HepG2 (cell line): ENCODE measurements at regions not wholly inside any gene's neighbourhood (a gene's known extent, or its start where the extent isn't known, plus 50 kb on each side); places are given as distances from the start of the nearest gene placed in this dataset.

ENCODE experiments used
- ATAC-seq: fragments of 200-7000 bp; cut with Tn5 transposase; 3 replicates; pipeline ENCODE4 v1.9.1; 2020; ENCODE audit warnings: mild to moderate bottlenecking, moderate library complexity
- BruUV-seq: library from RNA; stranded (reverse); fragments of 400-500 nt; replicated peaks from 2 replicates; lab custom pipeline; 2021; lab: Mats Ljungman, UMichigan
- CTCF ChIA-PET: fragments of 300-600 bp; formaldehyde crosslinking; extraction: SDS; loops from one replicate; lab custom pipeline; 2021; ENCODE audit warnings: low total read pairs, inconsistent platforms, low intra/inter-chr PET ratio; lab: Yijun Ruan, JAX
- POLR2A ChIA-PET: fragments of 350-600 bp; sonication (Branson Sonifier 250); formaldehyde crosslinking; loops from one replicate; lab custom pipeline; 2020; ENCODE audit warnings: antibody characterized with exemption, inconsistent platforms; lab: Yijun Ruan, JAX
- DNase-seq: peaks from one replicate; pipeline ENCODE4 v3.0.0-alpha.2; 2015; ENCODE audit warnings: low spot score
- FAIRE-seq: peaks from 3 replicates; lab custom pipeline; 2011; peaks lifted over from hg19 to GRCh38; lab: Jason Lieb, UNC
- H2AFZ ChIP-seq: one replicate; pipeline ENCODE4 v1.6.1; 2011; ENCODE audit warnings: low read length, inconsistent platforms
- H3K27ac ChIP-seq: fragments of 300-600 bp; 3 replicates; pipeline ENCODE4 v1.8.0; 2011; ENCODE audit warnings: mixed run types, mild to moderate bottlenecking, mixed read lengths, low read length, inconsistent platforms; ENCODE audit not compliant: insufficient read depth; ENCODE audit errors: extremely low read length
- H3K27me3 ChIP-seq, 2 experiments: fragments of 200-600 bp in 1 of 2; 2 replicates in 1 of 2; 3 replicates in 1 of 2; pipeline versions ENCODE4 v1.6.0 to v1.8.0; 2011; ENCODE audit warnings: low read length in 2 of 2, mild to moderate bottlenecking in 2 of 2, moderate library complexity in 2 of 2, inconsistent platforms in 1 of 2; ENCODE audit not compliant: insufficient read depth in 2 of 2, control insufficient read depth in 1 of 2
- H3K36me3 ChIP-seq, 2 experiments: fragments of 200-600 bp in 1 of 2; replicated peaks in 1 of 2; 2 replicates in 1 of 2; 3 replicates in 1 of 2; pipeline versions ENCODE4 v1.5.1 to v1.8.0; 2011; ENCODE audit warnings: low read length in 2 of 2, inconsistent platforms in 1 of 2; ENCODE audit not compliant: insufficient read depth in 2 of 2, control insufficient read depth in 1 of 2
- H3K4me1 ChIP-seq: 2 replicates; pipeline ENCODE4 v1.5.1; 2012; ENCODE audit warnings: low read length, inconsistent platforms; ENCODE audit not compliant: insufficient read depth
- H3K4me2 ChIP-seq: 2 replicates; pipeline ENCODE4 v1.6.0; 2011; ENCODE audit warnings: low read depth, low read length, inconsistent platforms
- H3K4me3 ChIP-seq, 3 experiments: fragments of 200-600 bp in 1 of 3; sonication (generic), shearing (Covaris generic) in 1 of 3; replicated peaks in 1 of 3; 2 replicates each; pipeline ENCODE4 v1.5.1; 2011 to 2016; ENCODE audit warnings: low read length in 3 of 3, inconsistent platforms in 2 of 3, low read depth in 2 of 3, mild to moderate bottlenecking in 2 of 3, control low read depth in 1 of 3, mixed read lengths in 1 of 3; ENCODE audit not compliant: insufficient read depth in 1 of 3
- H3K79me2 ChIP-seq: one replicate; pipeline ENCODE4 v1.6.1; 2011; ENCODE audit warnings: low read length, inconsistent platforms; ENCODE audit not compliant: insufficient read depth
- H3K9ac ChIP-seq: 2 replicates; pipeline ENCODE4 v1.6.0; 2011; ENCODE audit warnings: mild to moderate bottlenecking, low read depth, low read length, inconsistent platforms; ENCODE audit not compliant: insufficient read depth
- H3K9me3 ChIP-seq: 2 replicates; pipeline ENCODE4 v1.5.1; 2012; ENCODE audit warnings: mild to moderate bottlenecking, low read length
- H4K20me1 ChIP-seq: 2 replicates; pipeline ENCODE4 v1.6.0; 2011; ENCODE audit warnings: inconsistent platforms, mild to moderate bottlenecking, low read length, moderate library complexity; ENCODE audit not compliant: insufficient read depth
- NFKBIZ ChIP-seq: IDR thresholded peaks from 2 replicates; pipeline ENCODE4 v1.6.1; 2018; ENCODE audit warnings: missing genetic modification reagents, missing compliant biosample characterization
- ZNF143 ChIP-seq: sonication (generic); formaldehyde crosslinking; IDR thresholded peaks from 2 replicates; pipeline ENCODE4 v1.4.0; 2020; ENCODE audit warnings: missing genetic modification reagents
- ZSCAN31 ChIP-seq: sonication (generic); formaldehyde crosslinking; IDR thresholded peaks from 2 replicates; pipeline ENCODE4 v1.5.0; 2020; ENCODE audit warnings: low read depth, mild to moderate bottlenecking, missing genetic modification reagents
- WGBS: methylation state at CpG from one replicate; pipeline ENCODE4 v1.1.6; 2017; ENCODE audit warnings: low lambda C conversion rate; 5-methylcytosine and 5-hydroxymethylcytosine counted together
- in situ Hi-C: cut with HindIII; loops from 2 replicates; pipeline ENCODE4 v1.10.0; 2017; ENCODE audit warnings: low pct_unique_long_range_greater_than_20kb; ENCODE audit not compliant: extremely low pct_ligation_motif_present
- intact Hi-C: fragments of 100-400 bp; cut with micrococcal nuclease; formaldehyde crosslinking; loops from one replicate; pipeline ENCODE4 v1.10.0; 2022; ENCODE audit not compliant: unreplicated experiment
- TF ChIP-seq, protein P1 (sequence below): sonication (generic); formaldehyde crosslinking; IDR thresholded peaks from 2 replicates; pipeline ENCODE4 v1.8.0; 2022; ENCODE audit warnings: missing genetic modification reagents, mild to moderate bottlenecking, borderline replicate concordance
- TF ChIP-seq, protein P2 (sequence below): sonication (generic); formaldehyde crosslinking; IDR thresholded peaks from 2 replicates; pipeline ENCODE4 v1.4.0; 2020; ENCODE audit warnings: missing genetic modification reagents, low read depth, mild to moderate bottlenecking, borderline replicate concordance
- TF ChIP-seq, protein P3 (sequence below): IDR thresholded peaks from 2 replicates; pipeline ENCODE4 v1.6.1; 2012; ENCODE audit warnings: inconsistent platforms
- TF ChIP-seq, protein P4 (sequence below): IDR thresholded peaks from 2 replicates; pipeline ENCODE4 v1.6.1; 2016; ENCODE audit warnings: low read depth, missing genetic modification reagents, missing compliant biosample characterization

DNA sequence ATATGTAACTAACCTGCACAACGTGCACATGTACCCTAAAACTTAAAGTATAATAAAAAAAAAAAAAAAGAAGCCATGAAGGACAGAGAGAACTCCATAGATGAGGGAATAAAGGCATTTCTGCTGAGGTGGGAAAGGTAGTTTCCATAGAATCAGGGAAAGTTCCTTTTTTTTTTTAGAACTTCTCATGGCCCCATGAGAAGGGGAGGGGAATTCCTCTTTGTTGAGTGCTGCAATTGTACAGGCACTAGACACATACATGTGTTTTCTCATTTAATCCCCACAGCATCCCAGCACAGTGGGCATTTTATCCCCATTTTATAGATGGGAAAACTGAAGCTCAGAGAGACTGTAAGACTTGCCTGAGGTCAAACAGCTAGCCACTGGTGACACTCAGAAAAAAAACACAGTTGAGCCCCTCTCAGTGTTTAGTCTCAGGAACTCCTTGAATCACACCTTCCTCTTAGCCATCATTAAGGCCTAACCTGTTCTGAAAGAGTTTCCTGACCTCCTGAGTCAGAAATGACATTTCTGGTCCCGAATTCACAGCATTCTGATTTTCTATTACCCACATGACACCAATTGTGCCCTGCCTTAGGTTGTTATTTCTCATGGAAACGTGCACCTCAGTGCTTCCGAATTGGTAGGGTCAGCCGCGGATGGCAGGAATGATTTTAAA is 189.3 kb upstream of the G2E3 start:
- Histone ChIP-seq H3K9me3 (no peaks in the 10 kb centered on the region), H3K4me3 (no peak overlapping the region), H3K4me1 (no peaks in the 10 kb centered on the region), H3K9ac (no peak overlapping the region), H3K27ac (no peak overlapping the region), H2AFZ (no peak overlapping the region), H3K79me2 (no peaks in the 10 kb centered on the region), H3K4me2 (no peak overlapping the region)
- intact Hi-C loops (no loop called here), in situ Hi-C loops (loop anchor here (10.0 kb wide), 1 partner anchor 155 kb away; no protein-coding TSS in a partner anchor)
- ChIA-PET CTCF (no interaction called here), POLR2A (no interaction called here)
- FAIRE-seq: no peak
- no peak for ATAC-seq
- no peak for DNase-seq
- TF ChIP-seq NFKBIZ (CRISPR knock-in tag) (no peak), ZNF143 (CRISPR knock-in tag) (no peak), ZSCAN31 (no peak)
- TF ChIP-seq, protein P1, sequence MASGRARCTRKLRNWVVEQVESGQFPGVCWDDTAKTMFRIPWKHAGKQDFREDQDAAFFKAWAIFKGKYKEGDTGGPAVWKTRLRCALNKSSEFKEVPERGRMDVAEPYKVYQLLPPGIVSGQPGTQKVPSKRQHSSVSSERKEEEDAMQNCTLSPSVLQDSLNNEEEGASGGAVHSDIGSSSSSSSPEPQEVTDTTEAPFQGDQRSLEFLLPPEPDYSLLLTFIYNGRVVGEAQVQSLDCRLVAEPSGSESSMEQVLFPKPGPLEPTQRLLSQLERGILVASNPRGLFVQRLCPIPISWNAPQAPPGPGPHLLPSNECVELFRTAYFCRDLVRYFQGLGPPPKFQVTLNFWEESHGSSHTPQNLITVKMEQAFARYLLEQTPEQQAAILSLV (CRISPR knock-in tag): no peak
- TF ChIP-seq, protein P2, sequence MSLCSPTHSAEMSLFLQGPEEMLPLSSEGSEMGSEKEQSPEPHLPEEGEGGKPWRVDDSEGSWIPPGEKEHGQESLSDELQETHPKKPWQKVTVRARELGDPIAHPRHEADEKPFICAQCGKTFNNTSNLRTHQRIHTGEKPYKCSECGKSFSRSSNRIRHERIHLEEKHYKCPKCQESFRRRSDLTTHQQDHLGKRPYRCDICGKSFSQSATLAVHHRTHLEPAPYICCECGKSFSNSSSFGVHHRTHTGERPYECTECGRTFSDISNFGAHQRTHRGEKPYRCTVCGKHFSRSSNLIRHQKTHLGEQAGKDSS (CRISPR knock-in tag): no peak
- TF ChIP-seq, protein P3, sequence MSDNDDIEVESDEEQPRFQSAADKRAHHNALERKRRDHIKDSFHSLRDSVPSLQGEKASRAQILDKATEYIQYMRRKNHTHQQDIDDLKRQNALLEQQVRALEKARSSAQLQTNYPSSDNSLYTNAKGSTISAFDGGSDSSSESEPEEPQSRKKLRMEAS: no peak
- TF ChIP-seq, protein P4, sequence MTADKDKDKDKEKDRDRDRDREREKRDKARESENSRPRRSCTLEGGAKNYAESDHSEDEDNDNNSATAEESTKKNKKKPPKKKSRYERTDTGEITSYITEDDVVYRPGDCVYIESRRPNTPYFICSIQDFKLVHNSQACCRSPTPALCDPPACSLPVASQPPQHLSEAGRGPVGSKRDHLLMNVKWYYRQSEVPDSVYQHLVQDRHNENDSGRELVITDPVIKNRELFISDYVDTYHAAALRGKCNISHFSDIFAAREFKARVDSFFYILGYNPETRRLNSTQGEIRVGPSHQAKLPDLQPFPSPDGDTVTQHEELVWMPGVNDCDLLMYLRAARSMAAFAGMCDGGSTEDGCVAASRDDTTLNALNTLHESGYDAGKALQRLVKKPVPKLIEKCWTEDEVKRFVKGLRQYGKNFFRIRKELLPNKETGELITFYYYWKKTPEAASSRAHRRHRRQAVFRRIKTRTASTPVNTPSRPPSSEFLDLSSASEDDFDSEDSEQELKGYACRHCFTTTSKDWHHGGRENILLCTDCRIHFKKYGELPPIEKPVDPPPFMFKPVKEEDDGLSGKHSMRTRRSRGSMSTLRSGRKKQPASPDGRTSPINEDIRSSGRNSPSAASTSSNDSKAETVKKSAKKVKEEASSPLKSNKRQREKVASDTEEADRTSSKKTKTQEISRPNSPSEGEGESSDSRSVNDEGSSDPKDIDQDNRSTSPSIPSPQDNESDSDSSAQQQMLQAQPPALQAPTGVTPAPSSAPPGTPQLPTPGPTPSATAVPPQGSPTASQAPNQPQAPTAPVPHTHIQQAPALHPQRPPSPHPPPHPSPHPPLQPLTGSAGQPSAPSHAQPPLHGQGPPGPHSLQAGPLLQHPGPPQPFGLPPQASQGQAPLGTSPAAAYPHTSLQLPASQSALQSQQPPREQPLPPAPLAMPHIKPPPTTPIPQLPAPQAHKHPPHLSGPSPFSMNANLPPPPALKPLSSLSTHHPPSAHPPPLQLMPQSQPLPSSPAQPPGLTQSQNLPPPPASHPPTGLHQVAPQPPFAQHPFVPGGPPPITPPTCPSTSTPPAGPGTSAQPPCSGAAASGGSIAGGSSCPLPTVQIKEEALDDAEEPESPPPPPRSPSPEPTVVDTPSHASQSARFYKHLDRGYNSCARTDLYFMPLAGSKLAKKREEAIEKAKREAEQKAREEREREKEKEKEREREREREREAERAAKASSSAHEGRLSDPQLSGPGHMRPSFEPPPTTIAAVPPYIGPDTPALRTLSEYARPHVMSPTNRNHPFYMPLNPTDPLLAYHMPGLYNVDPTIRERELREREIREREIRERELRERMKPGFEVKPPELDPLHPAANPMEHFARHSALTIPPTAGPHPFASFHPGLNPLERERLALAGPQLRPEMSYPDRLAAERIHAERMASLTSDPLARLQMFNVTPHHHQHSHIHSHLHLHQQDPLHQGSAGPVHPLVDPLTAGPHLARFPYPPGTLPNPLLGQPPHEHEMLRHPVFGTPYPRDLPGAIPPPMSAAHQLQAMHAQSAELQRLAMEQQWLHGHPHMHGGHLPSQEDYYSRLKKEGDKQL (CRISPR knock-in tag): no peak
- TF ChIP-seq, all 625 proteins: peak for 0
- BruUV-seq: no TSS peak
- no peaks in the 10 kb centered on the region for H3K27me3 ChIP-seq
- WGBS: 33% methylated on average over 6 of the region's 6 CpGs
- no peaks in the 10 kb centered on the region for H3K36me3 ChIP-seq
- H4K20me1 ChIP-seq: no peaks in the 10 kb centered on the region
